Spleen (tissue), 7 donors: ENCODE measurements at regions not wholly inside any gene's neighbourhood (a gene's known extent, or its start where the extent isn't known, plus 50 kb on each side); places are given as distances from the start of the nearest gene placed in this dataset.

ENCODE experiments used
- CTCF ChIP-seq, 11 experiments: fragments of 200-600 bp in 7 of 11; fragments of 450-650 bp in 4 of 11; sonication (generic) in 4 of 11; IDR thresholded peaks in 8 of 11; conservative IDR thresholded peaks in 3 of 11; 1 replicate in 7 of 11; 2 replicates in 4 of 11; pipeline versions ENCODE4 v1.4.0 to v1.8.0; 2016 to 2021; ENCODE audit warnings: antibody characterized with exemption in 11 of 11, inconsistent platforms in 4 of 11, mild to moderate bottlenecking in 1 of 11
- POLR2A ChIP-seq, 3 donors: fragments of 450-650 bp; IDR thresholded peaks; one replicate each; pipeline ENCODE4 v1.5.1; 2017; ENCODE audit warnings: antibody characterized with exemption in 3 of 3, mild to moderate bottlenecking in 1 of 3
- POLR2AphosphoS5 ChIP-seq, 3 donors: sonication (generic); formaldehyde crosslinking; IDR thresholded peaks; one replicate each; pipeline ENCODE4 v1.5.1; 2017; ENCODE audit warnings: antibody characterized with exemption in 3 of 3
- donor health status: DM: no; HTN: no; CAD: no; lungs with moderate emphysema.
- donor health status: DM: no; HTN: no; CAD: no.
- donor health status: DM: no; HTN: no; CAD: no.

GRCh38 chr20:60510356-60510755, 552.1 kb downstream of the CDH26 start:
- TF ChIP-seq CTCF (IDR thresholded peaks at IDR 0.05 in 8 of 11, conservative IDR thresholded peaks at IDR 0.05 in 3 of 11) (no peak), POLR2AphosphoS5 (IDR thresholded peaks at IDR 0.05) (no peak), POLR2A (IDR thresholded peaks at IDR 0.05) (no peak)
